ELF-1 (cell line): ENCODE measurements at regions not wholly inside any gene's neighbourhood (a gene's known extent, or its start where the extent isn't known, plus 50 kb on each side); places are given as distances from the start of the nearest gene placed in this dataset.

Experiments used
- DNase-seq: peaks from one replicate; pipeline ENCODE4 v3.0.0-alpha.2; 2016; ENCODE audit warnings: low read depth, low spot score

GRCh38 chr13:22176968-22177520, 506.2 kb downstream of the FGF9 start:
- no peak for DNase-seq

DNA sequence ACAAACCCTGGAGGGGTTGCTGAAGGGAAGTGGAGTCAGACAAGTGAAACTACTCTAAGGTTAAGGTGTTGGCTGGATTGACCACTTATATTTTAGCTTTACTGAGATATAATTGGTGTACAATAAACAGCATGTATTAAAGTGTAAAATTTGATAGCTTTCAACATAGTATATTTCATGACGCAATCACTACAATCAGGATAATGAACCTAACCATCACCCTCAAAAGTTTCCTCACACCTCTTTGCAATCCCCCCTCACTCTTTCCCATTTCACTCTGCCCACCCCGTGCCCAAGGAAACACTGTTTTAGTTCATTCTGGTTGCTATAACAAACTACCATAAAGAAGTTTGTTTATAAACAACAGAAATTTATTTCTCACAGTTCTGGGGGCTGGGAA, 508.0 kb downstream of the FGF9 start:
- DNase-seq = no peak

DNA sequence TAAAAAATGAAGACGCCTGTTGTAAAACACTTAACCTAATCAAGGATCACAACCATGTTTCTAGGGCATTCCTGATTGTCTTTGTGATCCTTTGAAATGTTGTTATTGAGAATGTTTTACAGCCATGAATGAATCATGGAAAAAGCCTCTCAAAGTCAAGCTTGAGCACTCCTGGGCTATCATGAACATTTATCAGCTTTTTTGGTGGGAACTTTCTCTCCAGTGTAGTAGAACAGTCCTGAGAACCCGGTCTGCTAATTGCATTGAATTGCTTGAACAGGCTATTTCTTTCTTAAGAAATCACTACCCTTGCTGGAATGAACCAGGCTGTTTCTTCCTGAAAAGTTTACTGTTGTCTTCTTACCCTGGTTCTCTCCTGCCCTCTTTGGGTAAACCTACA, 516.5 kb downstream of the FGF9 start:
- DNase-seq = no peak

GRCh38 chr13:22189176-22190048, 518.5 kb downstream of the FGF9 start:
- no peak for DNase-seq

- DNase-seq = no peak
These were observed 522.2 kb downstream of the FGF9 start for GRCh38 chr13:22193070-22193469.

DNA sequence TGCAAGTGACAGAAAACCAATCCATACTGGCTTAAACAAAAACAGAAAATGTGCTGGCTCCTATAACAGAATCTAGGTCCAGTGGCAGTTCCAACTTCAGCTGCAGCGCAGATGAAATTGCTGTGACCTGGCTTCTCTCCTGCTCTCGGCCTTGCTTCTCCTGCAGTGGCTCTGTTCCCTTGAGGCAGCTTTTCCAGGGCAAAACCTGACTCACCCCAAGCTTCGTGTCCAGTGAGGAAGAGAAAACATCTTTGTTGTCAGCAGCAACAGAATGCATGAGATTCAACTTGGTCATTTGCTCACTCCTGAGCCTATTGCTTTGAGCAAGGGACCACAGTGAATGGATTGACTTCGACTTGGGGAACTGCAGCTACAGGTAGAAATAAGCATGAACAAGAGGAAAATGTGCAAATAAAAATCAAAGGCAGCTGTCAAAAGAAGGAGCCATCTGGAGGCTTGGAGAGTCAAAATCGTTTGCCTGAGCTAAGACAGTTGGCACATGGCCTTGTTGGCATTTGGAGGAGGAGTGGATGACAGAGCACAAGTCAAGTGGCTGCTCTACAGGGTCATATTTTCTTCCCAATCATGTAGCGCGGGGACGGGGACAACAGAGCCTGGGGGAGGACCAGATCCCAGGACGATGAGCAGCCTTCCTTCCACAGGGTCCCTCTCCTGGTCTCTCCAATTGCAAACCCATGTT, 523.4 kb downstream of the FGF9 start:
- DNase-seq = no peak

- DNase-seq = no peak
These were observed 524.9 kb downstream of the FGF9 start for GRCh38 chr13:22195726-22196125.

- no peak for DNase-seq
These were observed 525.9 kb downstream of the FGF9 start for GRCh38 chr13:22196777-22197176.

GRCh38 chr13:22198001-22198400, 527.1 kb downstream of the FGF9 start:
- no peak for DNase-seq

- no peak for DNase-seq
These were observed 527.9 kb downstream of the FGF9 start for GRCh38 chr13:22198641-22199217.

GRCh38 chr13:22200440-22200839, 529.6 kb downstream of the FGF9 start:
- no peak for DNase-seq

DNA sequence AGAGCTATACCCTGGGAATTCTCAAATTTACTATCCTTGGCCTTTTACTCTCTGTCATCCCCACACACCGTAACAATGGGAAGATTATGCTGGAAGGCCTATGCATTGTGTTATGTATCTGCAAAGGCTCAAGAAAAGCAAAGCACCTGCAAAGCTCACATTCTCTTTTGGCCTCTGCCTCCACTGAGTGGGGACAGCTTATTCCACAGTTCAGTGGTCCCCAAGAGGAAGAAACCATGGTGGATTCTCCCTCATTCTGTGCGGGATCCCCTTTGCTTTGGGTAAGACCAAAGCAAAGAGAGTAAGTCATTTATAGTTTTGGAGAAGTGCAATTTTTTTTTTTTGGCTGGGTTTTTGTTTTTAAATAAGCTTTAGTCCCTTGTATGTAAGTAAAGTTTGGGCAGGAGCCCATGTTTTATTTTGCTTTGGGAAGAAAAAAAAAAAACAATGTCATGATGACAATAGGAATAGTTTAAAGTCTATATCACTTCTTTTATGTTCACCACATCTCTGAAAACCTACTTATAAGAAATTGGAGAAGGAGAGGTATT, 530.6 kb downstream of the FGF9 start:
- no peak for DNase-seq

- DNase-seq = peak; percentile 82
These were observed 539.5 kb downstream of the FGF9 start for GRCh38 chr13:22210134-22210930.

DNA sequence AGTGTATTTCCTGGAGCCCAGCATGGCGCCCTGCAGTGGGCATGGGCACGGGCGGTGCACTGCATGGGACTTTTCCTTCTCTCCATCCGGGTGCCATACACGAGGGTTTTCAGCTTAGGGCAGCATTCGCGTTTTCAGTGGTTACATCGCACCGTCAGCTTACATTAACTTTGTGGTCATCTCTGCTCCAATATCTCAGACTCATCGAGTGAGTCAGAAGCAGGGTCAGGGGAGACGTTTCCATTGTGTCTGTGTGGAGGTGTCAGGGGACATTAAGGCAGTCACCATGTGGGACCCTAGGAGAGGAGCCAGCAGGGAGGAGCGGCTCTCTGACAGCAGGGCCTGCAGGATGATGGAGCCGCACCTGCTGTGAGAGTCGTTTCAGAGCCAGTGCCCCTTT, 541.0 kb downstream of the FGF9 start:
- DNase-seq = no peak

DNA sequence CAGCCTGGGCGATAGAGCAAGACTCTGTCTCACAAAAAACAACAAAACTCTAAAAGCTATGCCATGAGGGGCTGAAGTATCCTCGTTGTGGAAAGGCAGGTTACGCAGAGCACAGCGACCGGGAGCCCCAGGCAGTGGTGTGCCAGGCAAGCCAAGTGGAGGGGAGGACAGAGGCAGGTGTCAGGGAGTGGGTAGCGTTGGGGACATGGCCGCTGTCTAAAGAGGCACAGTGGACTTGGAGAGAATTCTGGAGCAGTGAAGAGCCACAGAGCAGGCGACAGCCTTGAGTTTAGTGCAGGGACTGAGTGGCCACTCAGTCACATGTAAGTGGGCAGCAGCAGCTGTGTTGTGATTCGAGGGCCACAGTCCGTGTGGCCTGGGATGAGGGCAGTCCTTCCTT, 541.7 kb downstream of the FGF9 start:
- no peak for DNase-seq

DNA sequence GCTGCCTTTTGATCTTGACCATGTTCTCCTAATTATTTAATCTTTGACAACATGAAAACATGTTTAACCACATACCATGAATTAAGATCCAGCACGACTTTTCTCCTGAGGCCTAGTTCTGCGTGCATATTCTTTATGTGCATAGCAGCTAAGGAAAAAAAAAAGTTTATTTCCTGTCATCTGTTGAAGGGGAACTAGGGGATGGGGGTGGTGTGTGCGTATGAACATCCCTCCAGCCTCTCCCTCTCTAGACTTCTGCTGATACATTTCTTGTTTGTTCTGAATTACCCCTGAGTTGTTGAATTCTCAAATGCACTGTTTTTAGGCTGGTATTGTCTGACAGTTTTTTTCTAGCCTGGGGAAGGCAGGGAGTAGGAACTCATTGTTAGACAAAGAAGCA, 543.3 kb downstream of the FGF9 start:
- no peak for DNase-seq

DNA sequence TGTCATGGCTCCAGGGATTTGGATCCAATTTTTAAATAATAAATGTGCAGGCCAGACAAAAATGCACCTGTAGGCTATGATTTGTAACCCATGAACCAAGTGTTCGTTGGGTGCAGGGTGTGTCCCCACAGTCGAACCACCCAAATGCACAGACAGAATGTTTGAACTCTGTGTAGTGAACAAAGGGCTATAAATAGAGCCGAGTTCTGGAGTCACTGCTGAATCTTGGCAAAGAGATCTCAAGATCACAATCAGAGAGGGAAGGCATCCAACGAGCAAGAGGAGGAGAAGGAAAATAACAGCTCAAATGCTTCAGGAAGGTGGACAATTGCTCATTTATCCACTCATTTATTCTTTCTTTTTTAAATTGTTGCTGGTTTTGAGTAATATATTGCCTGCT, 547.9 kb downstream of the FGF9 start:
- DNase-seq = no peak

DNA sequence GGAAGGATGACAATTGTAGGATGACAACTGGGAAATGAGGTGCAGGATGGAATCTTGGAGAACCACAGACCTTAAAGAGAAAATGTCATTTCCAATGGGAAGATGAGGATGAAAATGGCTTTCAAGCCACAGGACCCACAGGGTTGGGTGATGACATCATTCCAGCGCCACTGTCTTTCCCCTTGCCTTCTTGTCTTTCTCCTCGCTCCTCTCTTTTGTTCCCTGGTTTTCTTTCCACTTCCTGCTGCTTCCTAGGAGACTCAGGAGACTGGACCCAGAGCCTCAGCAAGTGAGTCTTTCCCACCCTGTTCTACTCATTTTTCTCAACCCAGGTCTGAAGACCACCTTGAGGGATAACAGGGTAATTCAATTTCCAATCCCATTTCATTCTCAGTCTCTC, 548.8 kb downstream of the FGF9 start:
- no peak for DNase-seq

GRCh38 chr13:22220151-22221135, 549.6 kb downstream of the FGF9 start:
- no peak for DNase-seq

DNA sequence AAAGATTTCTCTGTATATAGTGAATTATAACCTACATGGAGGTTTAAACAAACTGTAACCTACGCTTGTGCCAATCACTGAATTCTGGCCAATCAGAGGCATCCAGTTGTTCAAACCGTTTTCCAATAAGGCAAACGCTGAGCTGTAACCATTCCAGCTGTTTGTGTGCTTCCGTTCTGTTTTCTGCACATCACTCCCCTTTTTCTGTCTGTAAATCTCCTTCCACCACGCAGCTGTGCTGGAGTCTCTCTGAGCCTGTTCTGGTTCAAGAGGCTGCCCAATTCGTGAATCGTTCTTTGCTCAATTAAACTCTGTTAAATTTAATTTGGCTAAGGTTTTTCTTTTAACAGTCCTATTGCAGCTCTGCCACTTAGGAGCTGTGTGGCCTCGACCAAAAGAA, 552.5 kb downstream of the FGF9 start:
- DNase-seq = no peak
